Upper lobe of left lung (tissue), 6 donors: ENCODE measurements at regions not wholly inside any gene's neighbourhood (a gene's known extent, or its start where the extent isn't known, plus 50 kb on each side); places are given as distances from the start of the nearest gene placed in this dataset.
"Not testable (repeated sequence)": the region's sequence is repeated elsewhere in the genome, so short reads cannot be mapped to it uniquely, and the experiment has no call there.

Source experiments
- ATAC-seq, 2 donors: fragments of 200-7000 bp; cut with Tn5 transposase; one replicate each; pipeline ENCODE4 v1.9.1; 2022; ENCODE audit warnings: mild to moderate bottlenecking in 2 of 2, moderate library complexity in 2 of 2; ENCODE audit not compliant: low FRiP score in 2 of 2
- DNase-seq, 2 donors: peaks; one replicate each; pipeline ENCODE4 v3.0.0-alpha.2; 2019 to 2020
- H3K27ac ChIP-seq, 4 donors: fragments of 200-600 bp; sonication (generic); one replicate each; pipeline ENCODE4 v1.5.1; 2016 to 2019
- H3K27me3 ChIP-seq, 4 donors: fragments of 200-600 bp; sonication (generic); one replicate each; pipeline ENCODE4 v1.5.1; 2017 to 2019
- H3K36me3 ChIP-seq, 4 donors: fragments of 200-600 bp; sonication (generic); one replicate each; pipeline ENCODE4 v1.5.1; 2016 to 2019
- H3K4me1 ChIP-seq, 4 donors: fragments of 200-600 bp; sonication (generic); one replicate each; pipeline ENCODE4 v1.5.1; 2018 to 2019
- H3K4me3 ChIP-seq, 4 donors: fragments of 200-600 bp; sonication (generic); one replicate each; pipeline ENCODE4 v1.5.1; 2017 to 2019; ENCODE audit warnings: mild to moderate bottlenecking in 2 of 4, moderate library complexity in 1 of 4
- H3K9me3 ChIP-seq, 4 donors: fragments of 200-600 bp; sonication (generic); one replicate each; pipeline ENCODE4 v1.5.1; 2018 to 2019
- CTCF ChIP-seq, 6 experiments: fragments of 450-650 bp in 4 of 6; fragments of 200-600 bp in 2 of 6; sonication (generic) in 2 of 6; IDR thresholded peaks; one replicate each; pipeline ENCODE4 v1.5.1; 2016 to 2019; ENCODE audit warnings: antibody characterized with exemption in 6 of 6
- EP300 ChIP-seq, 4 donors: sonication (generic); formaldehyde crosslinking; IDR thresholded peaks; one replicate each; pipeline ENCODE4 v1.5.1; 2017; ENCODE audit warnings: antibody characterized with exemption in 4 of 4, control low read depth in 2 of 4
- POLR2A ChIP-seq, 4 donors: fragments of 450-650 bp; IDR thresholded peaks; one replicate each; pipeline ENCODE4 v1.5.1; 2016 to 2017; ENCODE audit warnings: antibody characterized with exemption in 4 of 4, mild to moderate bottlenecking in 2 of 4
- POLR2AphosphoS5 ChIP-seq, 2 donors: sonication (generic); formaldehyde crosslinking; IDR thresholded peaks; one replicate each; pipeline ENCODE4 v1.5.1; 2017; ENCODE audit warnings: antibody characterized with exemption in 2 of 2
- WGBS, 2 donors: methylation state at CpG; one replicate each; pipeline ENCODE4 v1.1.5; 2017 to 2018; 5-methylcytosine and 5-hydroxymethylcytosine counted together
- donor health status: DM: no; HTN: no; CAD: no; lungs with moderate emphysema.
- donor health status: DM: no; HTN: yes; CAD: no; lungs with severe emphysema.

GRCh38 chr3:153502682-153503081 is 340.7 kb downstream of the RAP2B start:
- ATAC-seq (no peak), DNase-seq (no peak)
- Histone ChIP-seq H3K9me3 (no peaks in the 10 kb centered on the region), H3K4me3 (no peak overlapping the region), H3K4me1 (no peaks in the 10 kb centered on the region), H3K27ac (no peak overlapping the region), H3K27me3 (no peaks in the 10 kb centered on the region), H3K36me3 (no peaks in the 10 kb centered on the region)
- TF ChIP-seq EP300 (IDR thresholded peaks at IDR 0.05) (no peak), CTCF (IDR thresholded peaks at IDR 0.05) (no peak), POLR2AphosphoS5 (IDR thresholded peaks at IDR 0.05) (no peak), POLR2A (IDR thresholded peaks at IDR 0.05) (no peak)
- 86 to 91% methylated on average over 1 of the region's 1 CpG for WGBS, 2 donors

- Histone ChIP-seq H3K27me3 (no peaks in the 10 kb centered on the region), H3K4me1 (no peaks in the 10 kb centered on the region), H3K9me3 (no peaks in the 10 kb centered on the region), H3K27ac (no peak overlapping the region), H3K36me3 (no peaks in the 10 kb centered on the region), H3K4me3 (no peak overlapping the region)
- DNase-seq (no peak), ATAC-seq (no peak)
- TF ChIP-seq CTCF (IDR thresholded peaks at IDR 0.05), result no peak
- TF ChIP-seq POLR2A (IDR thresholded peaks at IDR 0.05), result no peak
- no peak for TF ChIP-seq EP300 (IDR thresholded peaks at IDR 0.05)
- no peak for TF ChIP-seq POLR2AphosphoS5 (IDR thresholded peaks at IDR 0.05)
- 92 to 94% methylated on average over 7 of the region's 7 CpGs for WGBS, 2 donors
Measured at GRCh38 chr3:153503873-153504272, 341.8 kb downstream of the RAP2B start.

GRCh38 chr3:153506205-153506604 is 344.2 kb downstream of the RAP2B start:
- 91 to 98% methylated on average over 8 to 11 of the region's 13 CpGs for WGBS, 2 donors
- H3K9me3 ChIP-seq, H3K27ac ChIP-seq, H3K27me3 ChIP-seq, H3K4me3 ChIP-seq, ATAC-seq, DNase-seq, H3K4me1 ChIP-seq, H3K36me3 ChIP-seq: not testable (repeated sequence)

- not testable (repeated sequence) for H3K4me1 ChIP-seq, H3K9me3 ChIP-seq, H3K36me3 ChIP-seq, H3K4me3 ChIP-seq, H3K27ac ChIP-seq, H3K27me3 ChIP-seq, ATAC-seq
- peak in 1 of 2 donors; percentile 36 for DNase-seq
- WGBS, 2 donors, result 67 to 93% methylated on average over 4 to 13 of the region's 15 CpGs
Measured at GRCh38 chr3:153506686-153507085, 344.7 kb downstream of the RAP2B start.

- no peaks in the 10 kb centered on the region for H3K27me3 ChIP-seq
- H3K4me1 ChIP-seq, result no peaks in the 10 kb centered on the region
- 0 to 14% methylated on average over 1 of the region's 1 CpG for WGBS, 2 donors
- peaks cover 0 to 6% (median 3%) of the 10 kb centered on the region in 4 donors for H3K9me3 ChIP-seq
- no peak for TF ChIP-seq POLR2AphosphoS5 (IDR thresholded peaks at IDR 0.05)
- TF ChIP-seq POLR2A (IDR thresholded peaks at IDR 0.05), result no peak
- no peak for TF ChIP-seq CTCF (IDR thresholded peaks at IDR 0.05)
- no peak for TF ChIP-seq EP300 (IDR thresholded peaks at IDR 0.05)
- no peak overlapping the region for H3K27ac ChIP-seq
- no peak overlapping the region for H3K4me3 ChIP-seq
- ATAC-seq (no peak), DNase-seq (no peak)
- no peaks in the 10 kb centered on the region for H3K36me3 ChIP-seq
Measured at GRCh38 chr3:153513236-153513635, 351.2 kb downstream of the RAP2B start.

- Histone ChIP-seq H3K4me1 (no peaks in the 10 kb centered on the region), H3K27ac (no peak overlapping the region), H3K4me3 (no peak overlapping the region), H3K9me3 (no peaks in the 10 kb centered on the region), H3K36me3 (no peaks in the 10 kb centered on the region), H3K27me3 (no peaks in the 10 kb centered on the region)
- TF ChIP-seq POLR2A (IDR thresholded peaks at IDR 0.05) (no peak), EP300 (IDR thresholded peaks at IDR 0.05) (no peak), POLR2AphosphoS5 (IDR thresholded peaks at IDR 0.05) (no peak), CTCF (IDR thresholded peaks at IDR 0.05) (no peak)
- DNase-seq (no peak), ATAC-seq (no peak)
Measured at GRCh38 chr3:153528473-153528872, 366.4 kb downstream of the RAP2B start.
